Caco-2 (cell line): ENCODE measurements at regions not wholly inside any gene's neighbourhood (a gene's known extent, or its start where the extent isn't known, plus 50 kb on each side); places are given as distances from the start of the nearest gene placed in this dataset.

ENCODE experiments used
- BruUV-seq: library from RNA; stranded (reverse); fragments of 400-500 nt; replicated peaks from 2 replicates; lab custom pipeline; 2021; lab: Mats Ljungman, UMichigan
- CTCF ChIA-PET: fragments of 300-600 bp; sonication (Branson Sonifier 250); formaldehyde crosslinking; loops from one replicate; lab custom pipeline; 2022; ENCODE audit warnings: antibody characterized with exemption; lab: Charles Lee
- POLR2A ChIA-PET: fragments of 300-600 bp; sonication (Branson Sonifier 250); formaldehyde crosslinking; loops from one replicate; lab custom pipeline; 2022; ENCODE audit warnings: antibody characterized with exemption; lab: Charles Lee
- DNase-seq, 2 experiments: peaks; one replicate each; pipeline versions ENCODE4 v3.0.0 to v3.0.0-alpha.2; 2020 to 2022
- H3K27me3 ChIP-seq: replicated peaks from 2 replicates; pipeline ENCODE4 v1.6.0; 2011; ENCODE audit warnings: low read length; ENCODE audit not compliant: control insufficient read depth, insufficient read depth
- H3K36me3 ChIP-seq: 2 replicates; pipeline ENCODE4 v1.5.1; 2011; ENCODE audit warnings: low read length; ENCODE audit not compliant: control insufficient read depth, insufficient read depth
- H3K4me1 ChIP-seq: fragments of 250-450 bp; sonication (Bioruptor Pico); 2 replicates; pipeline ENCODE4 v1.5.1; 2020; ENCODE audit warnings: mild to moderate bottlenecking
- H3K4me3 ChIP-seq: 2 replicates; pipeline ENCODE4 v1.5.1; 2011; ENCODE audit warnings: low read depth, mild to moderate bottlenecking, control low read depth, low read length
- H3K9me3 ChIP-seq: fragments of 250-450 bp; sonication (Bioruptor Pico); 2 replicates; pipeline ENCODE4 v1.5.1; 2020; ENCODE audit warnings: mild to moderate bottlenecking, moderate library complexity
- H3K27ac Mint-ChIP-seq: one replicate; pipeline ENCODE4 v1.8.0; 2022; ENCODE audit warnings: mixed read lengths; ENCODE audit not compliant: unreplicated experiment
- H3K27me3 Mint-ChIP-seq: one replicate; pipeline ENCODE4 v1.8.0; 2022; ENCODE audit warnings: mixed read lengths; ENCODE audit not compliant: insufficient read depth, unreplicated experiment
- H3K36me3 Mint-ChIP-seq: one replicate; pipeline ENCODE4 v1.8.0; 2022; ENCODE audit warnings: mild to moderate bottlenecking, mixed read lengths; ENCODE audit not compliant: insufficient read depth, unreplicated experiment
- H3K4me1 Mint-ChIP-seq: one replicate; pipeline ENCODE4 v1.8.0; 2022; ENCODE audit warnings: low read depth, mixed read lengths; ENCODE audit not compliant: unreplicated experiment
- H3K4me3 Mint-ChIP-seq: one replicate; pipeline ENCODE4 v1.8.0; 2022; ENCODE audit warnings: mild to moderate bottlenecking, moderate library complexity, mixed read lengths; ENCODE audit not compliant: unreplicated experiment
- H3K9me3 Mint-ChIP-seq: one replicate; pipeline ENCODE4 v1.8.0; 2022; ENCODE audit warnings: mixed read lengths; ENCODE audit not compliant: unreplicated experiment
- intact Hi-C: fragments of 100-400 bp; cut with micrococcal nuclease; formaldehyde crosslinking; loops from one replicate; pipeline ENCODE4 v1.10.0; 2022; ENCODE audit not compliant: unreplicated experiment
- TF ChIP-seq, protein P1 (sequence below), 2 experiments: fragments of 200-600 bp in 1 of 2; IDR thresholded peaks; 1 replicate in 1 of 2; 2 replicates in 1 of 2; pipeline versions ENCODE4 v1.5.1 to v1.8.0; 2011 to 2022; ENCODE audit warnings: antibody characterized with exemption in 1 of 2, control low read depth in 1 of 2, inconsistent platforms in 1 of 2, low read depth in 1 of 2, low read length in 1 of 2, mild to moderate bottlenecking in 1 of 2, moderate library complexity in 1 of 2; ENCODE audit not compliant: insufficient read depth in 1 of 2, severe bottlenecking in 1 of 2, unreplicated experiment in 1 of 2

DNA sequence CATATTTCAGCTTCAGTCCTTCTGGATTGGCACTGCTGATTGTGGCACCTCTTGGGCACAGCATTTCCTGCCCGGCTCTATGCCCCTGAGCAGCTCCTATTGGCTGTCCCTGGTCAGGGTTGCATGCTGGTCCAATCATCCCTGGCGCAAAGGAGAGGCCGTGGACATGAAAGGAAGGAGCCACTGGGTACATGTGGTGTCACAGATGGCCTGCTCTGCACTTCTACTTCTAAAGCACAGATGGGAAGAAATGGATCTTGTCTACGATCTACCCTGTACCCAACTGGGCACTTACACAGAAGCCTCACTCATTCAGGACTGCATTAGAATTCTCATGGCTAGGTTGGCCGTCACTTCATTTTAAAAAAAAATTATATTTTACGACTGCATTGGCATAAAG is 232.5 kb downstream of the SHQ1 start:
- intact Hi-C loops: no loop called here
- ChIA-PET POLR2A (no interaction called here), CTCF (no interaction called here)
- H3K36me3 ChIP-seq: no peaks in the 10 kb centered on the region
- peaks cover 9% of the 10 kb centered on the region for H3K4me1 Mint-ChIP-seq
- H3K4me3 ChIP-seq: no peak overlapping the region
- peaks cover 14% of the 10 kb centered on the region for H3K9me3 Mint-ChIP-seq
- peaks cover 16% of the 10 kb centered on the region for H3K4me1 ChIP-seq
- TF ChIP-seq, protein P1, sequence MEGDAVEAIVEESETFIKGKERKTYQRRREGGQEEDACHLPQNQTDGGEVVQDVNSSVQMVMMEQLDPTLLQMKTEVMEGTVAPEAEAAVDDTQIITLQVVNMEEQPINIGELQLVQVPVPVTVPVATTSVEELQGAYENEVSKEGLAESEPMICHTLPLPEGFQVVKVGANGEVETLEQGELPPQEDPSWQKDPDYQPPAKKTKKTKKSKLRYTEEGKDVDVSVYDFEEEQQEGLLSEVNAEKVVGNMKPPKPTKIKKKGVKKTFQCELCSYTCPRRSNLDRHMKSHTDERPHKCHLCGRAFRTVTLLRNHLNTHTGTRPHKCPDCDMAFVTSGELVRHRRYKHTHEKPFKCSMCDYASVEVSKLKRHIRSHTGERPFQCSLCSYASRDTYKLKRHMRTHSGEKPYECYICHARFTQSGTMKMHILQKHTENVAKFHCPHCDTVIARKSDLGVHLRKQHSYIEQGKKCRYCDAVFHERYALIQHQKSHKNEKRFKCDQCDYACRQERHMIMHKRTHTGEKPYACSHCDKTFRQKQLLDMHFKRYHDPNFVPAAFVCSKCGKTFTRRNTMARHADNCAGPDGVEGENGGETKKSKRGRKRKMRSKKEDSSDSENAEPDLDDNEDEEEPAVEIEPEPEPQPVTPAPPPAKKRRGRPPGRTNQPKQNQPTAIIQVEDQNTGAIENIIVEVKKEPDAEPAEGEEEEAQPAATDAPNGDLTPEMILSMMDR (IDR thresholded peaks at IDR 0.05; ENCODE audit: insufficient read depth in 1 of 2, low read depth in 1 of 2, low read length in 1 of 2, severe bottlenecking in 1 of 2, unreplicated experiment in 1 of 2): no peak
- no peaks in the 10 kb centered on the region for H3K27me3 ChIP-seq
- no peaks in the 10 kb centered on the region for H3K36me3 Mint-ChIP-seq
- H3K4me3 Mint-ChIP-seq: no peak overlapping the region
- H3K9me3 ChIP-seq: no peaks in the 10 kb centered on the region
- H3K27ac Mint-ChIP-seq: no peak overlapping the region
- H3K27me3 Mint-ChIP-seq: no peaks in the 10 kb centered on the region
- DNase-seq: no peak
- no TSS peak for BruUV-seq

DNA sequence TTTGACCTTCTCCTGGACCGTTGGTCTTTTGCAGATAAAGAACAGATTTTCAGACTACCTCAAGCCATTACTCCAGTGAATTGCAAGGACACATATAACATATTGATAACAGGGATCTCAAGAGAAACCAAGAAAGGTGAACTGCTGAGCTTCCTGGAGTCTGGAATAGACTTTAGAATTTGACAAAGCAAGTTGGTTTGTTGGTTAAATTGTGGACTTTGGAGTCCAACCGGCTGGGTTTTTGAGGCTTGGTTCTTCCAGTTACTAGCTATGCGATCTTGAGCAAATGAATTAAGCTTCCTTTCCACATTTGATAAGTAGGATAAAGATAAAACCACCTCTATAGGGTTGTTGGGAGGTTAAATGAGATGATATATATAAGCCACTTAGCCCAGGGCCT is 233.1 kb downstream of the SHQ1 start:
- intact Hi-C loops: no loop called here
- no peak overlapping the region for H3K27ac Mint-ChIP-seq
- H3K9me3 ChIP-seq: no peaks in the 10 kb centered on the region
- H3K36me3 Mint-ChIP-seq: no peaks in the 10 kb centered on the region
- H3K27me3 Mint-ChIP-seq: no peaks in the 10 kb centered on the region
- H3K4me1 Mint-ChIP-seq: peaks cover 9% of the 10 kb centered on the region
- no TSS peak for BruUV-seq
- CTCF ChIA-PET: no interaction called here
- TF ChIP-seq, protein P1 (IDR thresholded peaks at IDR 0.05; ENCODE audit: insufficient read depth in 1 of 2, low read depth in 1 of 2, low read length in 1 of 2, severe bottlenecking in 1 of 2, unreplicated experiment in 1 of 2): no peak
- peaks cover 16% of the 10 kb centered on the region for H3K4me1 ChIP-seq
- no peak for DNase-seq
- no peak overlapping the region for H3K4me3 ChIP-seq
- no peaks in the 10 kb centered on the region for H3K36me3 ChIP-seq
- no peak overlapping the region for H3K4me3 Mint-ChIP-seq
- POLR2A ChIA-PET: no interaction called here
- no peaks in the 10 kb centered on the region for H3K27me3 ChIP-seq
- H3K9me3 Mint-ChIP-seq: peaks cover 14% of the 10 kb centered on the region

GRCh38 chr3:72614394-72615074 is 233.7 kb downstream of the SHQ1 start:
- Mint-ChIP-seq H3K4me3 (no peak overlapping the region), H3K27ac (no peak overlapping the region), H3K27me3 (no peaks in the 10 kb centered on the region), H3K4me1 (peaks cover 9% of the 10 kb centered on the region), H3K9me3 (peaks cover 14% of the 10 kb centered on the region), H3K36me3 (no peaks in the 10 kb centered on the region)
- Histone ChIP-seq H3K4me1 (peaks cover 16% of the 10 kb centered on the region), H3K9me3 (no peaks in the 10 kb centered on the region), H3K36me3 (no peaks in the 10 kb centered on the region), H3K4me3 (no peak overlapping the region), H3K27me3 (no peaks in the 10 kb centered on the region)
- no peak for DNase-seq
- ChIA-PET POLR2A (no interaction called here), CTCF (no interaction called here)
- no TSS peak for BruUV-seq
- intact Hi-C loops: no loop called here
- TF ChIP-seq, protein P1 (IDR thresholded peaks at IDR 0.05; ENCODE audit: insufficient read depth in 1 of 2, low read depth in 1 of 2, low read length in 1 of 2, severe bottlenecking in 1 of 2, unreplicated experiment in 1 of 2): no peak
